Endothelial cell of umbilical vein (primary cell): ENCODE measurements at regions not wholly inside any gene's neighbourhood (a gene's known extent, or its start where the extent isn't known, plus 50 kb on each side); places are given as distances from the start of the nearest gene placed in this dataset.

Experiments used
- BruUV-seq: library from RNA; stranded (reverse); fragments of 400-500 nt; replicated peaks from 2 replicates; lab custom pipeline; 2021; lab: Mats Ljungman, UMichigan
- CTCF ChIA-PET: fragments of 300-600, 350-600 bp; sonication (Branson Sonifier 250); formaldehyde crosslinking; loops from one replicate; lab custom pipeline; 2021; ENCODE audit warnings: antibody characterized with exemption, inconsistent platforms; lab: Charles Lee
- POLR2A ChIA-PET: fragments of 300-600, 350-600 bp; sonication (Branson Sonifier 250); formaldehyde crosslinking; loops from one replicate; lab custom pipeline; 2021; ENCODE audit warnings: antibody characterized with exemption, inconsistent platforms; lab: Charles Lee
- DNase-seq: peaks from one replicate; pipeline ENCODE4 v3.0.0-alpha.2; 2011; ENCODE audit warnings: low read depth, low spot score
- FAIRE-seq: peaks from 2 replicates; lab custom pipeline; 2011; peaks lifted over from hg19 to GRCh38; lab: Jason Lieb, UNC
- H2AFZ ChIP-seq: 2 replicates; pipeline ENCODE4 v1.6.0; 2012; ENCODE audit warnings: low read depth, low read length, control low read depth, inconsistent platforms
- H3K27ac ChIP-seq: 2 replicates; pipeline ENCODE4 v1.5.1; 2011; ENCODE audit warnings: low read depth, mild to moderate bottlenecking, control low read depth, low read length, moderate library complexity; ENCODE audit not compliant: insufficient read depth
- H3K27me3 ChIP-seq, 2 experiments: 2 replicates each; pipeline versions ENCODE4 v1.6.0 to v1.6.1; 2011; ENCODE audit warnings: low read length in 2 of 2, mixed read lengths in 1 of 2; ENCODE audit not compliant: control insufficient read depth in 2 of 2, insufficient read depth in 2 of 2
- H3K36me3 ChIP-seq, 2 experiments: 2 replicates in 1 of 2; 3 replicates in 1 of 2; pipeline ENCODE4 v1.5.1; 2011; ENCODE audit warnings: low read length in 2 of 2, mild to moderate bottlenecking in 1 of 2, moderate library complexity in 1 of 2; ENCODE audit not compliant: control insufficient read depth in 2 of 2, insufficient read depth in 2 of 2; ENCODE audit errors: extremely low read depth in 1 of 2
- H3K4me1 ChIP-seq: 3 replicates; pipeline ENCODE4 v1.5.1; 2011; ENCODE audit warnings: mild to moderate bottlenecking, low read length; ENCODE audit not compliant: control insufficient read depth, insufficient read depth; ENCODE audit errors: extremely low read depth
- H3K4me2 ChIP-seq: 2 replicates; pipeline ENCODE4 v1.6.1; 2011; ENCODE audit warnings: low read length, control low read depth, mixed read lengths; ENCODE audit not compliant: insufficient read depth
- H3K4me3 ChIP-seq, 3 experiments: fragments of 200-600 bp in 1 of 3; sonication (generic), shearing (Covaris generic) in 1 of 3; replicated peaks in 1 of 3; 2 replicates each; pipeline ENCODE4 v1.5.1; 2011 to 2016; ENCODE audit warnings: control low read depth in 3 of 3, low read length in 3 of 3, mild to moderate bottlenecking in 2 of 3, inconsistent platforms in 1 of 3, low read depth in 1 of 3, moderate library complexity in 1 of 3; ENCODE audit not compliant: insufficient read depth in 1 of 3
- H3K79me2 ChIP-seq: 2 replicates; pipeline ENCODE4 v1.6.0; 2012; ENCODE audit warnings: low read length, inconsistent platforms; ENCODE audit not compliant: control insufficient read depth, insufficient read depth
- H3K9ac ChIP-seq: replicated peaks from 2 replicates; pipeline ENCODE3; 2011; ENCODE audit warnings: low read length, control low read depth; ENCODE audit not compliant: insufficient read depth; ENCODE audit errors: extremely low read depth
- H3K9me1 ChIP-seq: replicated peaks from 3 replicates; pipeline ENCODE4 v1.6.0; 2011; ENCODE audit warnings: mild to moderate bottlenecking, low read length; ENCODE audit not compliant: control insufficient read depth, insufficient read depth; ENCODE audit errors: extremely low read depth
- H3K9me3 ChIP-seq: replicated peaks from 2 replicates; pipeline ENCODE4 v1.5.1; 2012; ENCODE audit warnings: low read length, inconsistent platforms; ENCODE audit not compliant: control insufficient read depth, insufficient read depth
- H4K20me1 ChIP-seq: replicated peaks from 2 replicates; pipeline ENCODE3; 2011; ENCODE audit warnings: mild to moderate bottlenecking, low read length; ENCODE audit not compliant: control insufficient read depth, insufficient read depth; ENCODE audit errors: extremely low read depth
- EZH2 ChIP-seq: IDR thresholded peaks from 2 replicates; pipeline ENCODE4 v1.6.1; 2012; ENCODE audit warnings: borderline replicate concordance, low read depth, mild to moderate bottlenecking, moderate library complexity, low read length, inconsistent platforms; ENCODE audit not compliant: severe bottlenecking
- JUN ChIP-seq: IDR thresholded peaks from 2 replicates; pipeline ENCODE4 v1.6.1; 2011; ENCODE audit warnings: borderline replicate concordance, low read depth; ENCODE audit not compliant: insufficient read length, insufficient read depth
- MYC ChIP-seq: IDR thresholded peaks from one replicate; pipeline ENCODE4 v1.6.1; 2011; ENCODE audit warnings: mild to moderate bottlenecking, low read depth, low read length
- POLR2A ChIP-seq: IDR thresholded peaks from 2 replicates; pipeline ENCODE4 v1.6.1; 2012; ENCODE audit warnings: low read depth, mild to moderate bottlenecking, control low read depth, low read length
- POLR2AphosphoS5 ChIP-seq: IDR thresholded peaks from 2 replicates; pipeline ENCODE4 v1.6.1; 2012; ENCODE audit warnings: low read depth, mild to moderate bottlenecking, control low read depth, low read length, moderate library complexity; ENCODE audit not compliant: insufficient read depth
- dilution Hi-C: fragments of 300-500 bp; cut with MboI; formaldehyde crosslinking; loops from one replicate; pipeline ENCODE4 v1.15.0; 2019; ENCODE audit warnings: low sequenced_read_pairs; ENCODE audit not compliant: extremely low pct_ligation_motif_present
- intact Hi-C: fragments of 100-400 bp; cut with micrococcal nuclease; formaldehyde crosslinking; loops from one replicate; pipeline ENCODE4 v1.10.0; 2022
- TF ChIP-seq, protein P1 (sequence below): IDR thresholded peaks from 2 replicates; pipeline ENCODE4 v1.6.1; 2011; ENCODE audit not compliant: insufficient read depth, insufficient read length
- TF ChIP-seq, protein P2 (sequence below), 2 donors: IDR thresholded peaks; 1 replicate in 1 of 2; 2 replicates in 1 of 2; pipeline ENCODE4 v1.5.1; 2011; ENCODE audit warnings: low read length in 2 of 2, mild to moderate bottlenecking in 2 of 2, moderate library complexity in 2 of 2, control low read depth in 1 of 2, inconsistent platforms in 1 of 2, low read depth in 1 of 2; ENCODE audit not compliant: insufficient read depth in 1 of 2; ENCODE audit errors: extremely low read depth in 1 of 2

DNA sequence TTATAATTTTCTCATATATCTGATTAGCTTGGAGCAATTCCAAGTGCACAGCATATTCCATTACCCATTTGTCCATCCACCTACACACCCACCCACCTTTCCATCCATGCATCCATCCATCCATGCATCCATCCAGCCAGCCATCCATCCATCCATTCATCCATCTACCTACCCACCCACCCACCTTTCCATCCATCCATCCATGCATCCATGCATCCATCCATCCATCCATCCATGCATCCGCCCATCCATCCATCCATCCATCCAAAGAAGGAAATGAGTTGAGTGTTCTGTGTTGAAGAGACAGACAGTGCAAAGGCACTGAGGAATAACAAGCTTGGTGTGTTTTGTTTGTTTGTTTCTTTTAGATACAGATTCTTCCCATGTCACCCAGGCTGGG lies 78.7 kb upstream of the FAM20A start:
- Histone ChIP-seq H3K4me2 (no peak overlapping the region), H3K9me3 (no peaks in the 10 kb centered on the region), H2AFZ (no peak overlapping the region), H3K4me1 (no peaks in the 10 kb centered on the region), H3K79me2 (no peaks in the 10 kb centered on the region), H3K27me3 (peaks cover 0 to 4% of the 10 kb centered on the region in 2 experiments), H3K9me1 (no peaks in the 10 kb centered on the region), H4K20me1 (no peaks in the 10 kb centered on the region), H3K36me3 (no peaks in the 10 kb centered on the region), H3K4me3 (no peak overlapping the region), H3K27ac (no peak overlapping the region), H3K9ac (no peak overlapping the region)
- BruUV-seq = no TSS peak
- POLR2A ChIA-PET = no interaction called here
- no peak for FAIRE-seq
- no peak for DNase-seq
- dilution Hi-C loops (no loop called here), intact Hi-C loops (no loop called here)
- CTCF ChIA-PET = interaction anchor here (1.1 kb wide), 1 partner anchor 17 kb away, joined by 3 read pairs; no protein-coding TSS in a partner anchor
- TF ChIP-seq, protein P1, sequence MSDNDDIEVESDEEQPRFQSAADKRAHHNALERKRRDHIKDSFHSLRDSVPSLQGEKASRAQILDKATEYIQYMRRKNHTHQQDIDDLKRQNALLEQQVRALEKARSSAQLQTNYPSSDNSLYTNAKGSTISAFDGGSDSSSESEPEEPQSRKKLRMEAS = no peak
- TF ChIP-seq POLR2A (no peak), POLR2AphosphoS5 (no peak), MYC (no peak), EZH2 (no peak), JUN (no peak)
- TF ChIP-seq, protein P2, sequence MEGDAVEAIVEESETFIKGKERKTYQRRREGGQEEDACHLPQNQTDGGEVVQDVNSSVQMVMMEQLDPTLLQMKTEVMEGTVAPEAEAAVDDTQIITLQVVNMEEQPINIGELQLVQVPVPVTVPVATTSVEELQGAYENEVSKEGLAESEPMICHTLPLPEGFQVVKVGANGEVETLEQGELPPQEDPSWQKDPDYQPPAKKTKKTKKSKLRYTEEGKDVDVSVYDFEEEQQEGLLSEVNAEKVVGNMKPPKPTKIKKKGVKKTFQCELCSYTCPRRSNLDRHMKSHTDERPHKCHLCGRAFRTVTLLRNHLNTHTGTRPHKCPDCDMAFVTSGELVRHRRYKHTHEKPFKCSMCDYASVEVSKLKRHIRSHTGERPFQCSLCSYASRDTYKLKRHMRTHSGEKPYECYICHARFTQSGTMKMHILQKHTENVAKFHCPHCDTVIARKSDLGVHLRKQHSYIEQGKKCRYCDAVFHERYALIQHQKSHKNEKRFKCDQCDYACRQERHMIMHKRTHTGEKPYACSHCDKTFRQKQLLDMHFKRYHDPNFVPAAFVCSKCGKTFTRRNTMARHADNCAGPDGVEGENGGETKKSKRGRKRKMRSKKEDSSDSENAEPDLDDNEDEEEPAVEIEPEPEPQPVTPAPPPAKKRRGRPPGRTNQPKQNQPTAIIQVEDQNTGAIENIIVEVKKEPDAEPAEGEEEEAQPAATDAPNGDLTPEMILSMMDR (IDR thresholded peaks at IDR 0.05; ENCODE audit: extremely low read depth in 1 of 2, insufficient read depth in 1 of 2, low read depth in 1 of 2, low read length in 2 of 2) = no peak
